HepG2 (cell line): ENCODE measurements at regions not wholly inside any gene's neighbourhood (a gene's known extent, or its start where the extent isn't known, plus 50 kb on each side); places are given as distances from the start of the nearest gene placed in this dataset.

ENCODE experiments used
- ARNT ChIP-seq: fragments of 450-650 bp; IDR thresholded peaks from 2 replicates; pipeline ENCODE4 v1.6.1; 2017
- FOXA3 ChIP-seq: IDR thresholded peaks from 2 replicates; pipeline ENCODE4 v1.6.1; 2016; ENCODE audit warnings: missing genetic modification reagents, missing compliant biosample characterization
- GTF3A ChIP-seq: sonication (generic); formaldehyde crosslinking; conservative IDR thresholded peaks from 2 replicates; pipeline ENCODE4 v1.4.0; 2020; ENCODE audit warnings: mild to moderate bottlenecking, missing genetic modification reagents
- HDAC2 ChIP-seq: sonication (generic); formaldehyde crosslinking; IDR thresholded peaks from 2 replicates; pipeline ENCODE4 v1.4.0; 2020; ENCODE audit warnings: missing genetic modification reagents
- NCOA2 ChIP-seq: sonication (generic); formaldehyde crosslinking; IDR thresholded peaks from 2 replicates; pipeline ENCODE4 v1.8.0; 2022; ENCODE audit warnings: inconsistent platforms
- RXRA ChIP-seq: sonication (generic); formaldehyde crosslinking; IDR thresholded peaks from 2 replicates; pipeline ENCODE4 v1.5.1; 2020; ENCODE audit warnings: missing genetic modification reagents
- U2AF2 ChIP-seq: fragments of 200-400 bp; formaldehyde crosslinking; IDR thresholded peaks from 2 replicates; pipeline ENCODE4 v1.6.1; 2017; ENCODE audit warnings: low read depth, mild to moderate bottlenecking, low read length
- ZNF17 ChIP-seq: sonication (generic); formaldehyde crosslinking; IDR thresholded peaks from 2 replicates; pipeline ENCODE4 v1.5.0; 2020; ENCODE audit warnings: mild to moderate bottlenecking, missing genetic modification reagents
- ZNF569 ChIP-seq: sonication (generic); formaldehyde crosslinking; IDR thresholded peaks from 2 replicates; pipeline ENCODE4 v1.5.0; 2020; ENCODE audit warnings: mild to moderate bottlenecking, missing genetic modification reagents, moderate library complexity, borderline replicate concordance
- TF ChIP-seq, protein P1 (sequence below): sonication (generic); formaldehyde crosslinking; IDR thresholded peaks from 2 replicates; pipeline ENCODE4 v1.5.1; 2020; ENCODE audit warnings: mild to moderate bottlenecking, missing genetic modification reagents
- TF ChIP-seq, protein P2 (sequence below): sonication (generic); formaldehyde crosslinking; IDR thresholded peaks from 2 replicates; pipeline ENCODE4 v1.5.1; 2020; ENCODE audit warnings: mild to moderate bottlenecking, missing genetic modification reagents, borderline replicate concordance
- TF ChIP-seq, protein P3 (sequence below): IDR thresholded peaks from 2 replicates; pipeline ENCODE4 v1.6.1; 2012; ENCODE audit warnings: low read depth, low read length, improper control_type of control experiment
- TF ChIP-seq, protein P4 (sequence below): IDR thresholded peaks from 2 replicates; pipeline ENCODE4 v1.6.1; 2016; ENCODE audit warnings: control low read depth

DNA sequence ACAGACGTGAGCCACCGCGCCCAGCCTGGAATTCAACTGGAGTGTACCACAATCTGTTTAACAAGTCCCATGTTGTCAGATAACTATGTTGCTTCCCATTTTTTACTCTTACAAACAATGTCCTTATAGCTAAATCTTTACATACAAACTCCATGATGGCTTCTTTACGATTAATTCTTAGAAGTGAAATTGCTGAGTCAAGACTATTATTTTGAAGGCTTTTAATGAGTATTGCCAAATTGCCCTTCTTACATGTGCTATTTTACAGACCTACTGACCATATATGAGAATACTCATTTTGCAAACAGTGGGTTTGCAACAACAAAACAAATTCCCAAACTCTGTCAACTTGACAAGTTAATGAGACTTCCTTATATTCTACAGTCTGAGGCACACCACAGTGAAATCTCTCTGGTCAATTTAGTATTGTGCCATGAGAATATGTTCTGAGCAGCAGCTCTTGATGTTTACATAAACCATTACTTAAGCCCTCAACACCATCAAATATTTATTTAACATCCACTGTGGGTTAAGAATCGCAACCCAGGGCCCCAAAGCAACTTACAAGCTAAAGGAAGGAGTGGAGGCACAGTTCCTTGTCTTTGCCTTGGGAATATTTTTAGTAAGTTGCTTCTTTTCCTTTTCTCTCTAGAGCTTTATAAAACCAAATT lies 128.5 kb downstream of the SPRY1 start (continued):
- TF ChIP-seq, protein P1, sequence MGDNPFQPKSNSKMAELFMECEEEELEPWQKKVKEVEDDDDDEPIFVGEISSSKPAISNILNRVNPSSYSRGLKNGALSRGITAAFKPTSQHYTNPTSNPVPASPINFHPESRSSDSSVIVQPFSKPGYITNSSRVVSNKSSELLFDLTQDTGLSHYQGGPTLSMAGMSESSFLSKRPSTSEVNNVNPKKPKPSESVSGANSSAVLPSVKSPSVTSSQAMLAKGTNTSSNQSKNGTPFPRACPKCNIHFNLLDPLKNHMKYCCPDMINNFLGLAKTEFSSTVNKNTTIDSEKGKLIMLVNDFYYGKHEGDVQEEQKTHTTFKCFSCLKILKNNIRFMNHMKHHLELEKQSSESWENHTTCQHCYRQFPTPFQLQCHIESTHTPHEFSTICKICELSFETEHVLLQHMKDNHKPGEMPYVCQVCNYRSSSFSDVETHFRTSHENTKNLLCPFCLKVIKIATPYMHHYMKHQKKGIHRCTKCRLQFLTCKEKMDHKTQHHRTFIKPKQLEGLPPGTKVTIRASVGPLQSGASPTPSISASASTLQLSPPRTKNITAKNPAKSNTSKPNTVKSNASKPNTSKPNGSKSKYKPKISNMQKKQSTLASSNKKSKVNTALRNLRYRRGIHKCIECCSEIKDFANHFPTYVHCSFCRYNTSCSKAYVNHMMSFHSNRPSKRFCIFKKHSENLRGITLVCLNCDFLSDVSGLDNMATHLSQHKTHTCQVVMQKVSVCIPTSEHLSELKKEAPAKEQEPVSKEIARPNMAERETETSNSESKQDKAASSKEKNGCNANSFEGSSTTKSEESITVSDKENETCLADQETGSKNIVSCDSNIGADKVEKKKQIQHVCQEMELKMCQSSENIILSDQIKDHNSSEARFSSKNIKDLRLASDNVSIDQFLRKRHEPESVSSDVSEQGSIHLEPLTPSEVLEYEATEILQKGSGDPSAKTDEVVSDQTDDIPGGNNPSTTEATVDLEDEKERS (CRISPR knock-in tag): no peak
- TF ChIP-seq ZNF569 (CRISPR knock-in tag) (no peak), RXRA (CRISPR knock-in tag) (no peak), FOXA3 (CRISPR knock-in tag) (peak; percentile 92), ZNF17 (CRISPR knock-in tag) (no peak), HDAC2 (CRISPR knock-in tag) (peak; percentile 36; the same call in 1 of the 2 replicates), ARNT (no peak), U2AF2 (no peak), NCOA2 (CRISPR knock-in tag) (peak; percentile 49; the same call in 1 of the 2 replicates), GTF3A (CRISPR knock-in tag) (no peak)
- TF ChIP-seq, protein P2, sequence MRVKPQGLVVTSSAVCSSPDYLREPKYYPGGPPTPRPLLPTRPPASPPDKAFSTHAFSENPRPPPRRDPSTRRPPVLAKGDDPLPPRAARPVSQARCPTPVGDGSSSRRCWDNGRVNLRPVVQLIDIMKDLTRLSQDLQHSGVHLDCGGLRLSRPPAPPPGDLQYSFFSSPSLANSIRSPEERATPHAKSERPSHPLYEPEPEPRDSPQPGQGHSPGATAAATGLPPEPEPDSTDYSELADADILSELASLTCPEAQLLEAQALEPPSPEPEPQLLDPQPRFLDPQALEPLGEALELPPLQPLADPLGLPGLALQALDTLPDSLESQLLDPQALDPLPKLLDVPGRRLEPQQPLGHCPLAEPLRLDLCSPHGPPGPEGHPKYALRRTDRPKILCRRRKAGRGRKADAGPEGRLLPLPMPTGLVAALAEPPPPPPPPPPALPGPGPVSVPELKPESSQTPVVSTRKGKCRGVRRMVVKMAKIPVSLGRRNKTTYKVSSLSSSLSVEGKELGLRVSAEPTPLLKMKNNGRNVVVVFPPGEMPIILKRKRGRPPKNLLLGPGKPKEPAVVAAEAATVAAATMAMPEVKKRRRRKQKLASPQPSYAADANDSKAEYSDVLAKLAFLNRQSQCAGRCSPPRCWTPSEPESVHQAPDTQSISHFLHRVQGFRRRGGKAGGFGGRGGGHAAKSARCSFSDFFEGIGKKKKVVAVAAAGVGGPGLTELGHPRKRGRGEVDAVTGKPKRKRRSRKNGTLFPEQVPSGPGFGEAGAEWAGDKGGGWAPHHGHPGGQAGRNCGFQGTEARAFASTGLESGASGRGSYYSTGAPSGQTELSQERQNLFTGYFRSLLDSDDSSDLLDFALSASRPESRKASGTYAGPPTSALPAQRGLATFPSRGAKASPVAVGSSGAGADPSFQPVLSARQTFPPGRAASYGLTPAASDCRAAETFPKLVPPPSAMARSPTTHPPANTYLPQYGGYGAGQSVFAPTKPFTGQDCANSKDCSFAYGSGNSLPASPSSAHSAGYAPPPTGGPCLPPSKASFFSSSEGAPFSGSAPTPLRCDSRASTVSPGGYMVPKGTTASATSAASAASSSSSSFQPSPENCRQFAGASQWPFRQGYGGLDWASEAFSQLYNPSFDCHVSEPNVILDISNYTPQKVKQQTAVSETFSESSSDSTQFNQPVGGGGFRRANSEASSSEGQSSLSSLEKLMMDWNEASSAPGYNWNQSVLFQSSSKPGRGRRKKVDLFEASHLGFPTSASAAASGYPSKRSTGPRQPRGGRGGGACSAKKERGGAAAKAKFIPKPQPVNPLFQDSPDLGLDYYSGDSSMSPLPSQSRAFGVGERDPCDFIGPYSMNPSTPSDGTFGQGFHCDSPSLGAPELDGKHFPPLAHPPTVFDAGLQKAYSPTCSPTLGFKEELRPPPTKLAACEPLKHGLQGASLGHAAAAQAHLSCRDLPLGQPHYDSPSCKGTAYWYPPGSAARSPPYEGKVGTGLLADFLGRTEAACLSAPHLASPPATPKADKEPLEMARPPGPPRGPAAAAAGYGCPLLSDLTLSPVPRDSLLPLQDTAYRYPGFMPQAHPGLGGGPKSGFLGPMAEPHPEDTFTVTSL (CRISPR knock-in tag): peak; percentile 71; the same call in 1 of the 2 replicates
- TF ChIP-seq, protein P3, sequence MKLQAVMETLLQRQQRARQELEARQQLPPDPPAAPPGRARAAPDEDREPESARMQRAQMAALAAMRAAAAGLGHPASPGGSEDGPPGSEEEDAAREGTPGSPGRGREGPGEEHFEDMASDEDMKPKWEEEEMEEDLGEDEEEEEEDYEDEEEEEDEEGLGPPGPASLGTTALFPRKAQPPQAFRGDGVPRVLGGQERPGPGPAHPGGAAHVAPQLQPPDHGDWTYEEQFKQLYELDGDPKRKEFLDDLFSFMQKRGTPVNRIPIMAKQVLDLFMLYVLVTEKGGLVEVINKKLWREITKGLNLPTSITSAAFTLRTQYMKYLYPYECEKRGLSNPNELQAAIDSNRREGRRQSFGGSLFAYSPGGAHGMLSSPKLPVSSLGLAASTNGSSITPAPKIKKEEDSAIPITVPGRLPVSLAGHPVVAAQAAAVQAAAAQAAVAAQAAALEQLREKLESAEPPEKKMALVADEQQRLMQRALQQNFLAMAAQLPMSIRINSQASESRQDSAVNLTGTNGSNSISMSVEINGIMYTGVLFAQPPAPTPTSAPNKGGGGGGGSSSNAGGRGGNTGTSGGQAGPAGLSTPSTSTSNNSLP: 0 out of 2 replicates have a peak, but pooled peaks have one; percentile 44
- TF ChIP-seq, protein P4, sequence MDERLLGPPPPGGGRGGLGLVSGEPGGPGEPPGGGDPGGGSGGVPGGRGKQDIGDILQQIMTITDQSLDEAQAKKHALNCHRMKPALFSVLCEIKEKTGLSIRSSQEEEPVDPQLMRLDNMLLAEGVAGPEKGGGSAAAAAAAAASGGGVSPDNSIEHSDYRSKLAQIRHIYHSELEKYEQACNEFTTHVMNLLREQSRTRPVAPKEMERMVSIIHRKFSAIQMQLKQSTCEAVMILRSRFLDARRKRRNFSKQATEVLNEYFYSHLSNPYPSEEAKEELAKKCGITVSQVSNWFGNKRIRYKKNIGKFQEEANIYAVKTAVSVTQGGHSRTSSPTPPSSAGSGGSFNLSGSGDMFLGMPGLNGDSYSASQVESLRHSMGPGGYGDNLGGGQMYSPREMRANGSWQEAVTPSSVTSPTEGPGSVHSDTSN: no peak
